ENCODE measurements at regions not wholly inside any gene's neighbourhood (a gene's known extent, or its start where the extent isn't known, plus 50 kb on each side); places are given as distances from the start of the nearest gene placed in this dataset.

DNA sequence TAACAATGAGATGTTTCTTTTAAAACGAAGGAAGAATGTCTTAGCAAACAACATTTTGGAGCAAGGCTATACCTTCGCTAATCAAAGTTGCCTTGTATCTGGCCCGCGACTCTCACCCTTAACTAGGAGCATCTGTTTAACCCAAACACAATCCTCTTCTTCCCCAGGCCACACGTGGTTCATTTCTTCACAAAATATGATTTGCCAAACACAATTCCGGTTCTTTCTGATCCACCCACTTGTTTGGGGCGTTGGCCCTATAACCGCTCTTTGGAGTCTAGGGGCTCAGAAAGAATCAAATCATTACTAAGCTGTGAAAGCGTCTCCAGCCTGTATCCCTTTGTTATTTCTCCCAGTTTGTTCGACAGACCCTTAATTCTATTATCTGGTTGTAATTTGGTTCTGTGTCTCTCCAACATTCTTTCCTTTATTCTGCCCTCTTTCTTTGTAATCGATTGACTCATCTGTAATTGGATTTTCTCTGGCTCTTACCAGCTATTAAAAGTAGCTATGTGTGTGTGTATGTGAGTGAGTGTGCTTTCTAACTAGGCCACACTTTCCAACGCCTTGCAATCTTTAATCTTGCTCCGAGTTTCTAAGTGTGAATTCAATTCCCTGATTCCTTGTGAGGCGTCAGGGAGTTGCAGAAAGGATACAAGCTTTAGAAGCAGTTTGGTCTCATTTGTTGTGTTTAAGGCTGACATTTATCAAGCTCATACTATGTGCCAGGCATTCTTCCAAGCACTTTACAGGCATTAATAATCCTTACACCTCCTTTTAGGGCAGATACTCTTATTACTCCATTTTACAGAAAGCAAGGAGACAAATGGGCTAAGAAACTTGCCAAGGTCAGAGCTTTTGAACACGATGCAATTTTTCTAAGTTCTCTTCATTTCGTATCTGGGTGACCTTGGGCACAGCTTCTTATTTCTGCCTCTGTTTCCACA, 138.6 kb upstream of the CPEB2 start:
- TF ChIP-seq, protein P1, sequence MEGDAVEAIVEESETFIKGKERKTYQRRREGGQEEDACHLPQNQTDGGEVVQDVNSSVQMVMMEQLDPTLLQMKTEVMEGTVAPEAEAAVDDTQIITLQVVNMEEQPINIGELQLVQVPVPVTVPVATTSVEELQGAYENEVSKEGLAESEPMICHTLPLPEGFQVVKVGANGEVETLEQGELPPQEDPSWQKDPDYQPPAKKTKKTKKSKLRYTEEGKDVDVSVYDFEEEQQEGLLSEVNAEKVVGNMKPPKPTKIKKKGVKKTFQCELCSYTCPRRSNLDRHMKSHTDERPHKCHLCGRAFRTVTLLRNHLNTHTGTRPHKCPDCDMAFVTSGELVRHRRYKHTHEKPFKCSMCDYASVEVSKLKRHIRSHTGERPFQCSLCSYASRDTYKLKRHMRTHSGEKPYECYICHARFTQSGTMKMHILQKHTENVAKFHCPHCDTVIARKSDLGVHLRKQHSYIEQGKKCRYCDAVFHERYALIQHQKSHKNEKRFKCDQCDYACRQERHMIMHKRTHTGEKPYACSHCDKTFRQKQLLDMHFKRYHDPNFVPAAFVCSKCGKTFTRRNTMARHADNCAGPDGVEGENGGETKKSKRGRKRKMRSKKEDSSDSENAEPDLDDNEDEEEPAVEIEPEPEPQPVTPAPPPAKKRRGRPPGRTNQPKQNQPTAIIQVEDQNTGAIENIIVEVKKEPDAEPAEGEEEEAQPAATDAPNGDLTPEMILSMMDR (IDR thresholded peaks at IDR 0.05; ENCODE audit: insufficient read depth, low read depth, low read length, missing control alignments) = no peak
- no peak overlapping the region for H3K4me3 ChIP-seq (ENCODE audit: low read depth, low read length)

DNA sequence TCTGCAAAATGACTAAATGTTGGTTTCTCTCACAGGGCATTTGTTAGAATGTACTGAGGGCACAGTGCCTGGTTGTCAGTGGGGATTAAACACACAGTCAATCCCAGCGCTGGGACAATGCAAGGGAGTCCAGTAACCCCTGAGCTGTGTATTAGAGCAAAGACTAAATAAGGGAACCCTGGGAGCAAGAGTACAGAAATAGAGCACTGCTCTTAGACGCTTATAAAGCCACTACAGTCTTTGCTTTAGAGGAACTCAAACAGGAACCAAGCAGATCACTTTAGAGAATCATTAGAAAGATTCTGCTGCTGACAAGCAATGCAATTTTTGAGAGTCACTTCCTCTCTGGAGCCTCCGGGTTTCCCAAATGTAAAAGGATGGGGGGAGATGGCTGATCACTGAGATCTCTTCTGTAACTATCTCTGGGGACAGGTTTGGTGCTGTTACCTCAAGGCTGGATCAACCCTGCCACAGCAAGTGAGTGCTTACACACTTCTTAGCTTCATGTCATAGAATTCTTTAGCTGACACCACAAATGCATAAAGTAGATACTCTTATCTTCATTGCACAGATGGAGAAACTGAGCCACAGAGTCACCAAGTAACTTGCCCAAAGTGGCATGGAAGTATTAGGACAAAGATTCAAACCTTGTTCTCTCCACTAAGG, 137.8 kb upstream of the CPEB2 start:
- TF ChIP-seq, protein P1 (IDR thresholded peaks at IDR 0.05; ENCODE audit: insufficient read depth, low read depth, low read length, missing control alignments) = no peak
- H3K4me3 ChIP-seq (ENCODE audit: low read depth, low read length) = no peak overlapping the region
- no peak for DNase-seq (ENCODE audit: low read depth)

More for the DNA sequence above, 138.6 kb upstream of the CPEB2 start:
- DNase-seq (ENCODE audit: low read depth) = no peak

DNA sequence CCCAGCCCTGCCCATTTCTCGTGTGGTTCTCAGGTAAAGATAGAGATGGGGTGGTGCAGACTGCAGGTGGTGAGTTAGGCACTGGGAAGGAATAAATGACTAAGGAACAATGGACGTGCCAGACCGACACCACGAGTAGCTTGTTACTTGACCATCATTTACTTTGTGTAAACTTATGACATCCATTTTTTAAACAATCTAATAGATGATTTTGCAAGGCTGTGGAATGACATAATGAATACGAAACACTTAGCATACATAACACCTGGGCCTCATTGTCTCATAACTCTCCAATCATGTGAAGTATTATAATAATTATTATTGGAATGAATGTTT, 137.3 kb upstream of the CPEB2 start:
- H3K4me3 ChIP-seq (ENCODE audit: low read depth, low read length) = no peak overlapping the region
- DNase-seq (ENCODE audit: low read depth) = no peak
- TF ChIP-seq, protein P1 (IDR thresholded peaks at IDR 0.05; ENCODE audit: insufficient read depth, low read depth, low read length, missing control alignments) = no peak

DNA sequence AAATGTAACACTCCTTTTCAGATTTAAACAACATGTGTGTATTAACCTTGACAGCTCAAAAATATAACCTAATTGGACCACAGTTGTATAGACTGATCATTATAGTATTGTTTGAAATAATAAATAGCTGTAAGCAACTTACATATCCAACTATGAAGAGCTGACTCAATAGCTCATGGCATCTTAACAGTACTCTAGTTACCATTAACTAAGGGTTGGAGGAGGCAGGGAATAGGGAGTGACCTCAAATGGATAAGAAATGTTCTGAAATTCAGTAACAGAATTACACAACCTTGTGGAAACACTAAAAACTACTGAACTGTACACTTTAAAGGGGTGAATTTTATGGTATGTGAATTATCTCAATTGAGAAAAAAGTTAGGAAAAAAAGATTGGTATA, 136.5 kb upstream of the CPEB2 start:
- H3K4me3 ChIP-seq (ENCODE audit: low read depth, low read length) = no peak overlapping the region
- TF ChIP-seq, protein P1 (IDR thresholded peaks at IDR 0.05; ENCODE audit: insufficient read depth, low read depth, low read length, missing control alignments) = no peak
- no peak for DNase-seq (ENCODE audit: low read depth)

DNA sequence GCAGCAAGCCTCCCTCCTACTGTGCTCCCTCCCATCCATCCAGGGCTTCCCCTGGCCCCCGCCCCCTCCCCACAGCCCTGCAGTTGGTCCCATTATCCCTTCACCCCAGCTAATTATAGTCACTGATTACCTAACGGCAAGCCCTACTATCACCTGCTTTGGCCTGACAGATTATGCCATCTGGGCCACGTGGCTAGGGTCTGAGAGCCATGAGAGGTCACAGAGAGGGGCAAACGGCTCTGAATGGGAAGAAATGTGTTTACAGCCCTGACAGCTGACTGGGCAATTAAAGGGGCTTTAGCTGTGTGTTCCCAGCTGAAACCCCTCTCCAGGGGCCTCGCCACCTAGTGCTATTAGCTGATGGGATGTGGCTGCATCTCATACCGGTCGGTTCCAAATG, 134.4 kb upstream of the CPEB2 start:
- no peak overlapping the region for H3K4me3 ChIP-seq (ENCODE audit: low read depth, low read length)
- DNase-seq (ENCODE audit: low read depth) = no peak
- TF ChIP-seq, protein P1 (IDR thresholded peaks at IDR 0.05; ENCODE audit: insufficient read depth, low read depth, low read length, missing control alignments) = no peak

DNA sequence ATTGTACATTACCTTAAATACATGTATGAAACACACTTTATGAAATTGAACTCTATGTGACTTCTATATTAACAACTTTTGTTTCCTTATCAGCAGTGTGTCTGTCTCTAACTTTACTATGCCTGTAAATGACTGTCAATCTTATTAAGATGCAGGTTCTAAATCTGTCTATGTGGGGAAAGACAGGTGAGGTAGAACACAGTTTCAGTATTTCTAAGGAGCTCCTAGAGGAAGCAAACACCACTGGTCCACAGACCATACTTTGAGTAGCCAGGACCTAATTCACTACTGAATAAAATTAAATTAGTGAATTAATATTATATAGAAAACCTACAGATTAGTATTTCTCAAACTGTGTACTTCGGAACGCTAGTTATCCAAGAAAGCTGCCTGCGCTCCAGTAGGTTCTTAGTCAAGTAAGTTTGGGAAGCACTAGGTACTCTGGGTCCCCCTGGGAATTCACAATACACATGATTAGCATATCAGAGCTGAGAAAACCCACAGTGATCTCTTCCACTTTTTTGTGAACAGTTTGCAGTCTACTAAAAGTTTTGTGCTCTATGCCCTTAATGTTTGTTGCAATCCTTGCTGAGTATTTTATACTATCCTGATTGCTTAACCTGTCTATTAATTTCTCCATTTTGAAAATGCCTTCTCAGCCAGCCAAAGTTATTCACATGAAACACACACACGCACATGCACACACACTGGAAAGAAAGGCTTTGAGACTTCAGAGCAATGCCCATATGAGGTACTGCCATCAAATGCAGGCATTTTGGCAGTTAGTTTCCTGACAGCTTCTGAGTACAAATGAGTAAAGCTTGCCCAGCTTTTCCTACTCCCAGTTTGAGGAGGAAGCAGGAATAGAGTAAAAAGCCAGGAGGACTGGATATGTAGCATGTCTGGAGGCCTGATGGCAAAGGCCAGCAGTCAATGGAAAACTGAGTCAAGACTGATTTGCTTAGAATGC, 133.6 kb upstream of the CPEB2 start:
- no peak overlapping the region for H3K4me3 ChIP-seq (ENCODE audit: low read depth, low read length)
- TF ChIP-seq, protein P1 (IDR thresholded peaks at IDR 0.05; ENCODE audit: insufficient read depth, low read depth, low read length, missing control alignments) = no peak
- DNase-seq (ENCODE audit: low read depth) = peak; percentile 40

Data from GM12865 (cell line).